ENCODE measurements at regions not wholly inside any gene's neighbourhood (a gene's known extent, or its start where the extent isn't known, plus 50 kb on each side); places are given as distances from the start of the nearest gene placed in this dataset.

DNA sequence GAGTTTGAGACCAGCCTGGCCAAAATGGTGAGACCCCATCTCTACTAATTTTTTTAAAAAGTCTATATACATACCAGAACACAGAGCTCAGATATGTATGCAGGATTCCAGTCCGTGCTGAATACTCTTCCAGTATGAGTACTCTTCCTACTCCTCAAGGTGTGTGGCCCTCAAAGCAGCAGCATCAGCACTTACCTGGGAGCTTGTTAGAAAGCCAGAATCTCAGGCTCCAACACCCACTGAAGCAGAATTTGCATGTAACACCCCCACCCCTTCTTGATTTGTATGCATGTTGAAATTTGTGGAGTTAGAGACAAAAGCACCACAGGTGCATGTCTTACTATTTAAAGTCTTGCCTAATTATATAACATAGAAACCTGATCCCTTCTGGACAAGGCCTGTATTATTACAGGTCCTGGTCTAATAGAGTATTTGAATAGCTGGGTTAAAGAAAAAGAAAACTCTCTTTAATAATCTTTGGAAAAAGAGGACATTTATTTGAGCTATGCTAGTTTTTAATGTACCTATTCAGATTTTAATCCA lies 50.3 kb upstream of the NFE2L2 start:
- no peak for DNase-seq

DNA sequence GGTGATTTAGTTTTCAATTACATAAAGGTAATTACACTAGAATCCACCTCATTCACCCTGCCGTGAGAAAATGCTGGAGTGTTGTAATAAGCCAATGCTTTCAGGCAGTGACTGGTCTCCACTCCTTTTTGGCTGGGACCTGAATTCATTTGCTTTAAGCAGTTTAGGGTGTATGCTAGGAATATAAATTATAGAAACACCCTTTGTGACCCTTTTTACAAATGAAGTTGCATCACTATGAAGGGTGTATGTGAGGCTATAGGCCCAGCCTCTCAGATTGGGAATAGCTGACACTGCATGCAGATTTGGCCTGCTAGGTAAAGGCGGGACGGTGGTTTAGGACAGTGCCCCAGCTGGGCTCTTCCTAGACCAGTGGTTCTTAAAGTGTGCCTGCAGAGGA lies 50.8 kb upstream of the NFE2L2 start:
- DNase-seq: no peak

DNA sequence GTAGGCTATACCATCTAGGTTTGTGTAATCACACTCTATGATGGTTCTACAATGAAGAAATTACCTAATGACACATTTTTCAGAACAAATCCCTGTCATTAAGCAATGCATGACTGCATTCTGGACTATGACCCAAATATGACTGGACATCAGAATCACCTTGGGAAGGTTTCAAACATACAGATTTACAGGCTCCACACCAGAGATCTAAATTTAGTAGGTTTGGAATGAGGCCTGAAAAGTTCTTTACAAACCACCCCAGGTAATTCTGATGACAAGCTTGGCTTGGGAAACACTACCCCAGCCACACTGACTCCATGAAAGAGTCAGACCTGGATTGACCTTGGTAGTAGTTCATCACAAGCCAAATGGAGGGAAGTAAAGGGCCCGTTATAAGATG lies 52.2 kb upstream of the NFE2L2 start:
- no peak for DNase-seq

DNA sequence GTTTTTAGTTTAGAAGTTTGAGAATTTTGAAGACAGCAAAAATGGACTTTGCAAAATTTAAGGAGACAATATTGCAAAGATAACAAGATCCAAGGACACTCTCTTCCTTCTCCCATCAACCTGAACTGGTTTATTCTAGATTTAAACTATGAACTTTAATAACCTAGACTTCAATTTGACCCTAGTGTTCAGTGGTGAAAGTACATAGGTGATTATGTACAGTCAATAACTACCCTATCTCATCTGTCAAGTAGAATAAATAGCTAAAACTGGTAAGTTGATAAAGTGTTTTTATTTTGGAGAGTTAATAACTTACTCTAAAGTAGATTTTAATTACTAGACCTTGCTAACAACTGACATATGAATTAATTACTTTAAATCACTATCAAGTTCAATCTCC lies 52.9 kb upstream of the NFE2L2 start:
- DNase-seq: no peak

DNA sequence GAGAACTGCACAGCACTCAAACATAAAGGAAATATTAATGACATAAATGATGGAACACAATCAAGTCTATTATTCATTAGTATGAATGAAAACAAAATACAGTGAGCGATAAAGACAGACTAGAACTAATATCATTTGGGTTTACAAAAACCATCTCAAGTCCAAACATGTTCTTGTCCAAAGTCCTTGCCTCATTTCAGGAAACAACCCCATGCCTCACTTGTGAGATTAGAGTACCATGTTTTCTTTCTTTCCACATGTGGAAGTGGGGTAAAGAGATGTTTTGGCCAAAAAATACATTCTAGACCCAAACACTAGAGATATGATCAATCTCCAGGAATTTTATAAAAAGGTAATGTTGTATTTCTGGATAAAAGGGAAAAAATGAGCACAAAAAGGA lies 53.3 kb upstream of the NFE2L2 start:
- DNase-seq: no peak

DNA sequence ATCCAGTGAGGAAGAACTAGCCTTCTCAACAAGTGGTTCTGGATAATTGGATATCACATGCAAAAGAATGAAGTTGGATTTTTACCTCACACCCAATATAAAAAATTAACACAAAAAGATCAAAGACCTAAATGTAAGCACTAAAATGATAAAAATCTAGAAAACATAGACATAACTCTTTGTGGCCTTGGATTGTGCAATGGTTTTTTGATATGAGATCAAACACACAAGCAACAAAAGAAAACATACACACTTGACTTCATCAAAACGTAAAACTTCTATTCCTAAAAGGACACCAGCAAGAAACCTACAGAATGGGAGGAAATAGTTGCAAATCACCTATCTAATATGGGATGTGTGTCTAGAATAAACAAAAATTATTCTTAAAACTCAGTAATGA lies 54.1 kb upstream of the NFE2L2 start:
- no peak for DNase-seq

DNA sequence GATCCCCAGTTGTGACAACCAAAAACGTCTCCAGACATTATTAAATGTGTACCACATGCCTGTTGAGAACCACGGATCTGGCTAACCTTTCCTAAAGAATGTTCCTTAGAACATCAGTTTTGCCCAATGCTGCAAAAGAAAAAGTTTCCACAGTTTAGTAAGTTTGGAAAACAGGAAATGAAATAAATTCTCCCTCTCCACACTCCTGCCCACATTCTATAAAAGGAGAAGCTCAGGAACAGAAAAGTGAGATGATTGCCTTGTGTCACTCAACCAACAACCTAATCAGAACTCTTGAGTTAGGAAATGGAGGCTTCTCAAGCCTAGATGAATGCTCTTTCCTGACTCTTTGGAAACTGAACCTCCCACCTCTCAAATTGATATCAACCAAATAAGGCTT lies 56.1 kb upstream of the NFE2L2 start:
- DNase-seq: no peak

DNA sequence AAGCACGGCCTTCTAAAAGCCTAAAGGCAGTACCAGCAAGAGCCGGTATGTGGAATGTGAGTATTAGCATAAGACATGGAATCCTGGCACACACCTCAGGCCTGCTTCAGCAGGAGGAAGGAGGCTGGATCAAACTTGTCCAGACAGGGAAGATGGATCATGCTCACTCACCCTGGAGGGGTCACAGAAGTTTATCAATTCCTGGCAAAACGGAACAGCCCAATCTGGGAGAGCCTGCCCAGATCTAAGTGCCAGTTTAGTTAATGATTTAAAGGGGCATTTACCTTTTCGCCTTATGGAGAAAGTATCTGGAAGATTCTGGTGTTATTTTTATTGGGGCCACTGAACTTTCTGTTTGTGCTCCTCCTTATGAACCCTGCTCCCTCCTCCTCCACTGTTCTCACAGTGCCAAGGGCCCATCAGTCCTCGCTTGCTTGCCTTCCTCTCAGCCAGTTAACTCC lies 58.3 kb upstream of the NFE2L2 start:
- no peak for DNase-seq

DNA sequence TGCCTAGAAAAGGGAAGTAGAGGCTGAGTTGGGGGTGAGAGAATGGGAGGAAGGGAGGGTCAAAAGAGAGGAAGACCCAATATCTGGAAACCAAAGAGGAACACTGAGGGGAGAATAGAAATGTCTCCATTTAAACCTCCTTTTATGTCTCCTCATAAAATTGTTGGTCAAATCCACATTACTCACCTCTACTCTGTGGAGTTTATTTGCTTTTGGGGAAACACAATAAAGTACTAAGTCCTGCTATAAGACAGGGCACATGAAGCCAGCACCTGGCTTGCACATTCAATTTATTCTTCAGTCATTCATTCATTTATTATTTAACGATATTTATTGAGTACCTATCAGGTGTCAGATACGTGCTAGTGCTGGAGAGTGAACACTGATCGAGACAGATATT lies 60.3 kb upstream of the NFE2L2 start:
- DNase-seq: no peak

DNA sequence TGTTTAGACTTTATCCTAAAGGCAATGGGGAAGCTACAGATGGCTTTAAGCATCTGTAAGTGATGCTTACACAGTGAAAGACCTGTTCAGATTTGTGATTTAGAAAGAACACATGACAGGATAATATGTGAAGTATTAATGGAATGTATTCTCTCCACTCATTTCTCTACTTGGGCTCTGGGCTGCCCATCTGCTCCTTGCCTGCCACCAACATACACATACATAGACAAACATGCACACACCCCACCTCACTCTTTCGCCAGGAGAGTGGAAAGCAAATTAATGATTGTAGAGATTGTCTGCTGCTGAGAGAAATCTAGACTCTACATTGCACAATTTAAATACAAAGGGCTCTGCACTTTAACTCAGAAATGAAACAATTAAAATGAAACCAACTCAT lies 61.0 kb upstream of the NFE2L2 start:
- DNase-seq: no peak

DNA sequence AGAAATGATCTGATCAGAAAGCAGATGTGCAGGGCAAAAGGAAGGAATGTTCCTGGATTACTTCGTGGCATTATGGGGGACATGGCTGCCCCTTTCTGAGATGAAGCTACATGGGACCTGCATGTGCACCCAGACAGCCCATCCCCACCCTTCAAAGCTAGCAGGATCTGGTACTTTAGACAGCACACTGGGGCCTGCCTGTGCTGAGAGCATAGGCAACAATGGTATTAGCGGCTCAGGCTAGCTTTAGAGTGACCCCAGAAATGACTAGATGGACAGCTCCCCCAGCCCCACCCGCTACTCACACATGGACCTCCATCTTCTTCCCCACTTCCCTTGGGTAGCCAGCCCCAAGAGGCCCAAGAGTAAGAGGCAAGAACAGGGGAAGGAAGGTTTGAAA lies 61.5 kb upstream of the NFE2L2 start:
- no peak for DNase-seq

DNA sequence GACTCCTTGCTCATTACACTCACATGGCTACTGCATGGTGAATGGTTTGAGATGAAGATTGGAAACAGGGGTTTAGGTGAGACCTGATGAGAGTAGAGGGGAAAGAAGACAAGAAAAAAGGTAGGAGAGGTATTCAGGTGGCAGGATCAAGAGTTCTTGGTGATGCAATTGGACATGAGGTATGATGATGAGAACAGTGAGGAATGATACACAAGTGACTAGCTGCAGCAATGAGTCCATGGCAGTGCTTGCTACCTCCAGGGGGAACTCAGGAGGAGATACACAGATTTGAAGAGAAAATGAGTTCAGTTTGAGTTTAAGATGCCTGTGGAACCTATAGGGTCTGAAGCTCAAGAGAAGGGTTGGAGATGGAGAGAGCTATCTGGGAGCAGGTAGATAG lies 62.1 kb upstream of the NFE2L2 start:
- no peak for DNase-seq

DNA sequence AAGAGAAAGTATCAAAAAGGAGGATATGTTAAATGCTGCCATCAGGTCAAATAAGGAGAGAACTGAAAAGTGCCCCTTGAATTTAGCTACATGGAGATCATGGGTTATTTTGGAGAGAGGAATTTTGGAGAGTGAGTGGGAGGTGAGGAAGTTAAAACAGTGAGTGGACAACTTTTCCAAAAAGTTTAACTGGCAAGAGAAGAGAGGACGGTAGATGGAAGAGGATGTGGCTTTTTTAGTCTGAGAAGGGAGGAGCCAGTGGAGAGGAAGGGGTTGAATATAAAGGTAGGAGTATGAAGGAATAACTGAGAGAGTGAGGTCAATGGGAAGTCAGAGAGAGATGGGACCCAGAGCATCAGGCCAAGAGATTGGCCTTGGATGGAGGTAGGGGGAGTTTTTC lies 62.5 kb upstream of the NFE2L2 start:
- DNase-seq: no peak

DNA sequence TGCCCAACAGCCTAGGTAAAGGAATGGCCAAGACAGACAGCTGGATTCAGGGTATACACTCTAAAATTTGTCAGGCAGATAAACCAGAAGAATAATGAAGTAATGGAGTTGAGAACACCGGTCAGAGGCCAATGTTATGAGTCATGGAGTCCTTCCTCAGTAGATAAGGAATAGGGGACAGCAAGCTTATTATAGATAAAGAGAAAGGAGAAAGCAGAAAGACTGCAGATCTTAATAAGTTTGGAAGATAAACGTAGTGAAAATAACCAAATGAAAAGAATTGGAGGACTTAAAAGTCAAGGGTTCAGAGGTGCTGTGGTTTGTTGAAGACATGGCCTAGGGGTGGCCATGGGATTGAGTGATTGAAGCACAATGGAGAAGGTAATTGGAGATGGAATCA lies 63.5 kb upstream of the NFE2L2 start:
- DNase-seq: no peak

DNA sequence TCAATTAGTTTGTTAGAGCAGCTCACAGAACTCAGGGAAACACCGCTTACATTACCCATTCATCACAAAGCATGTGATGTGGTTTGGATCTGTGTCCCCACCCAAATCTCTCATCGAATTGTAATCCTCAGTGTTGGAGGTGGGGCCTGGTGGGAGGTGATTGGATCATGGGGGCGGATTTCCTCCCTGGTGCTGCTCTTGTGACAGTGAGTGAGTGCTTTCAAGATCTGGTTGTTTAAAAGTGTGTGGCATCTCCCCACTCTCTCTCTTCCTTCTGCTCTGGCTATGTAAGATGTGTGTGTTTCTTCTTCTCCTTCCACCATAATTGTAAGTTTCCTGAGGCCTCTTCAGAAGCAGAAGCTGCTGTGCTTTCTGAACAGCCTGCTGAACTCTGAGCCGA lies 63.5 kb upstream of the AGPS start:
- no peak for DNase-seq

DNA sequence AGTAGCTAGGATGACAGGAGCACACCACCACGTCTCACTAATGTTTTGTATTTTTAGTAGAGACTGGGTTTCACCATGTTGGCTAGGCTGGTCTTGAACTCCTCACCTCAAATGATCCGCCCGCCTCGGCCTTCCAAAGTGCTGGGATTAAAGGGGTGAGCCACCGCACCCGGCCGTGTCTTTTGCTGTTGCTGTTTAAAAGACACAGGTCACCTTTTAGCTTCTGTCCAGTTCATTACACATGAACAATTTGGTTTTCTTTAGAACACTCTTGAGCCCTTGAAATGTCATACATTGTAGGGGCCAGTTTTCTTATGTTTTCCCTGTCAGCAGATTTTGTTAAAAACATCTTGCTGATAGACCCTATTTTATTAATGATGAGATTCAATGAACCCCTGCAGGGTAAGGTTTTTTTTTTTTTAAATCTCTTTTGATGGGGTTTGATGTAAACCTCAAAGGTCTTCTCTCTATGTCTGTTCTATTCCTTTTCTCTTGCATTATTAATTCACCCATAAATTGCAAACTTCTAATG lies 61.0 kb upstream of the AGPS start:
- DNase-seq: no peak

DNA sequence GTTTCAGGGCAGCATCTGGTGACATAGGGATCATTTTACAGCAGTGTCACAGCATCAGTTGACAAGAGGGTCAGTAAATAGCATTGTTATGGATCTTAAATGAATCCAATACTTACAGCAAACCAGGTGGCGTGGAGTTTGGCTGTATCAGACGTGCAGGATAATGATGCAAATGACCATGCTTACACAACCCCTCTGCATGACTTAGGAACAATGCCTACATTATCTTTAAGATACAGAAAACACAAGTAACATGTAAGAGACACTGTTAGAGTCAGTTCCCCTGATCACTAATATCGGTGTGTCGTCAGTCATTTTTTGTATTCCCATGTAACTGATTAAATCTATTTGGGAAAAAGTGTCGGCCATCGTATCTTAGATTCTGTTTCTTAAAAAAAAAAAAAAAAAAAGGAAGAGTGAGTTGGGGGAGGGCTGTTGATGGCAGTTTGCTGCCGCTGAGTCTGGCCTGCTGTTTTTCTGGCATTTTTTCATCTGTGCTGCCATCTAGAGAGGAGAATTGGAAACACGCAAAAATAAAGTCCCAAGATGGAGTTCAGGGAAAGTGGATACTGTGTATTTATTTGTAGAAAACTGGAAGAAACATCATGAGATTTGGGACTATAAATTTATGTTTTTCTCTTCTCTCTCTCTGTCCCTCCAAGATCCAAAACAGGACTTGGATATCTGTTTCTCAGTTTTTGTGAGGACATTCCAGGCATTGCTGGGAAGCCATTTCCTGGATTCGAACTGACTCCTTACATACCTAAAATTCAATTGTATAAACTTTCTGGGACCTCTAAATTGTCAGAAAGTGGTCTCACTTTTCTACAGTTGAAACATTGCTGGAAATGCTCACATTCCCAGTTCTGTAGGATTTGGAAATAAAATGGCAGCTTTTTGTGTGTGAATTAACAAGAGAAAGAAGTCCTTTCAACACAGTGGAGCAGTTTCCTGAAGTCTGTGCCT lies 60.3 kb upstream of the AGPS start:
- DNase-seq: peak; percentile 8

DNA sequence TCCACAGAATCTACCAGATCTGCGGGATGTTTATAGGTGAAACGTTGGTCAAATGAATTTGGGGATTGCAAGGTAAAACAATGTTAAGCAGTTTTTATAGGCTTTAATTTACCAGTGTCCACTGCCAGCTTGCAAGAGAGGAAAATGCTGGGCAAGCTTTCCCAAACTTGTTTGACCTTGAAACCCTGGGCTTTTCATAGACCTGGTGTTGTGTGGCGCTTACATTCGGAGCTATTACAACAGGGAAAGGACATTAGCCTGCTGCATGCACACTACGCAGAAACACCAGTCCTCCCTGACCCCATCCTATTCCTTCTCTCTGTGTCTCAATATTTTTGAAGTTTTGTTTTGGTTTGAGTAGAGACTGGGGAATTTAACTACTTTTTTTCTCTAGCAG lies 59.6 kb upstream of the AGPS start:
- DNase-seq: no peak

DNA sequence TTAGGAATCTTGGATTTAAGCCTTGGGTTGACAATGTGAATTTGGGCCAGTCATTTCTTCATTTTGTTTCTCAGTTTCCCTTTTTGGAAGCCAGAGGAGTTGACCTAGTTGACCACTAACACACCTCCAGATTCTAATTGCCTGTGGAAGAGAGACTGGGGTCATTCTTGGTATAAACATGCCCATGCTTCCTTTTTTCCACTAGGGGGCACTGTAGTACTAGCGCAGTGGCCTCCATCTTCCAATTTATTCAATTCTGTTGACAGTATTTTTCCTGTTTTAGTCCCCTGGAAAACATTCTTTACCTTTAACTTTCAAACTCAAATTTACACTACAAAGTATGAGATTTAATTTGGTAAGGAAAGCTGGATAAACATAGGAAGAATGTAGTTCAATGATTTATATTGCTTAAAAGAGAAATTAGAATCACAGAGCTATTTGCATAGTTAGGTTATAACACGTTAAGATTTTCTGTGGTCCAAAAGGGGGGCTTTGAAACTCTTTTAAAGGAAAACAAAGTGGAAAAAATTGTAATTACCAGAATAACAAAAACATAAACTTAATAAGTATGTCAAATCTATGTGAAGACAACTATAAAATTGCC lies 57.5 kb upstream of the AGPS start:
- DNase-seq: peak; percentile 9

DNA sequence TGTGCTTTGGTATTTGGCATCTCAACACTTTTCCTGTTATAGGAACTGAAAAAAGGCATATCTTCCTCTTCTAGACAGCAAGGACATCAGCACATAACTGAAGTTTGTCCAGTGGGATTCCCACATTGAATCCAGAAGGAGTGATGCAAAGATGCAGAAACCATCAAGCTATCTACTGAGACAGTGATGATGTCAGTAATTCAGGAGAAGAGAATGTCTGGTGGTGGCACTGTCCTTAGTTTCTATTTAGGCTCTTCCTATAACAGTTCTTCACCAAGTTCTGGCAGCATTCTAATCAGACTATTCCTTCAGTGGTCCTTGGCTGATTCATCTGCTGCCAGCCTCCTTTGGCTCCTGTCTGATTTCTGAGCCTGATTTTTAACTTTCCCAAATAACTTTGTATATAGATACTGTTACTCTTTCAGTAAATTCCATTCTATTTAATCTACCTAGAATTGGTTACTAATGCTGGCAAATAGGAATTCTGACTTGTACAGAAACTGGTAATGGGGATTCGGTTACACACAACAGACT lies 56.6 kb upstream of the AGPS start:
- no peak for DNase-seq

DNA sequence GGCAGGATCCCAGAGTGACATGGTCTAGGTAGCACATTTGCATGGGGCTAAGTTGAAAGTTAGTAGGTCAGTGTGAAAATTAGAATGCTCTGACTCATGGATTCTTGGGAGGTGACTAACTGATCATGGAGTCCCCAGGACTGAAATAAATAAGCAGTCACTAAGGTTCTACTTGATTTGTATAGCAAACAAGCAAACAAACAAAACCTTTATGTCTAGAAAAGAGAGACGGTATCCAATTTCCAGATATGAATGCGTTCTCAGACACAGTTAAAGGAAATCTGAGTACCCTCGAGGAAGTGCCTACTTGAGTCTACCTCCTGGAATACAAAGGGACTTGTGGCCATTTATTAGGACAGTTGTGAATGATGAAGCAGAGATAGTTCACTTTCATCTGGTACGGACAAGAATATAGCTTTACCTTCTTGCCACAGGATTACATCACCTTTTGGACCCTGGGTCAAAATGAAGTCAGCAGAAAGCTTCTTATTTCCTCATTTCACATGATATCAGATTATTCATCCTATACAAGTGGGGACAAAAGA lies 54.3 kb upstream of the AGPS start:
- DNase-seq: no peak

DNA sequence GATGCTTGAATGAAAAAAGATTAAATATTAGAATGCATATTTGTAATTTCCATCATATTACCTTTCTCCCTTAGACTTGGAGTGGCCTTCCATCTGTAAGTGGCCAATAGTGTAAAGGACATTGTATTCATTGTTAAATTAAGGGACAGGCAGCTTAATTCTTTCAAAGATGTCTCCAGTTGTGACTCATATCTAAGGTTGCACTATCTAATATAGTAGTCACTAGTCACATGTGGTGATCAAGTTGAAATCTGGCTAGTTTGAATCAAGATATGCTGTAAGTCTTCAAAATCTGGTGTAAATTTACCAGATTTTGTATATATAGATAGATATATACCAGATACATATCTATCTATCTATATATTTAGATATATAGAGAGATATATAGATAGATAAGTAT lies 52.4 kb upstream of the AGPS start:
- no peak for DNase-seq

DNA sequence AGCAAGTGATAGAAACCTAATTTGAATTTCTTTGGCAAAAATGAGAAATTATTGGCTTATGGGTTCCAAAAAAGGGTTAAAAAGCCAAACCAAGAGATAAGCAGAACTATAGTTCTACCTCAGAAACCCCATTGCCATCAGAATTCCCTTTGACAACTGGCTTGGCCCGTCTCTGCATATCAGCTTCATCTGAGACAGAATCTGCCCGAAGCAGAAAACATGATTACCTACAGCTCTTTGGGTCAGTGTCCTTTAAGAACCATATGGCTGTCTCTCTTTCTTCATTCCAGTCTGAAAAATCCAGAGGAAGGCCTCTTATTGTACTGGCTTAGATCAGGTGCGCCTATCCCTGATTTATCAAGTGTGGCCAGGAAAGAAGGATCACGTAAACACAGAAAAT lies 49.8 kb upstream of the AGPS start:
- DNase-seq: no peak
